ENCODE measurements at regions not wholly inside any gene's neighbourhood (a gene's known extent, or its start where the extent isn't known, plus 50 kb on each side); places are given as distances from the start of the nearest gene placed in this dataset.
A peak's percentile ranks its signal among the peaks of the same experiment; 100 is the strongest.
"Not testable (repeated sequence)": the region's sequence is repeated elsewhere in the genome, so short reads cannot be mapped to it uniquely, and the experiment has no call there.

DNA sequence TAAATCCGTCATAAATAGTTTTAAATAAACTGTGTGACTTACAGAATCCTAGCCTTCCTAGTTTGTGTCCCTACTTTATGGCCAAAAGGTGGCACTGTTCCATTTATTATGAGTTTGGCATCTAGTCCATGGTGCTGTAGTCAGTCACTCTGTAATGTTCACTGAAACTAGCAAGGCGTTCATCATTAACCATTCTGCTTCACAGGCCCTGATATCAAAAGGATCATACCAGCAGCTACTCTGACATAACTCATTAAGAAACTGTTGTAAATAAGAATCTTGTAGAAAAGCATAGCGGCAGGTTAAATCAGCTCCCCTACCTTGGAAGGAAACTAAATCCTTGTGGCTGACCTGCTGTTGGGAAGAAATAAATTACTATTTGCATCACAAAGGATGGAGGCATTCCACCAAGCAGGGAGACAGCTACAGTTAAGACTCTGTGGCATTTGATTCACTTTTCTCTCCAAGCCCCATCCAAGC, 919.6 kb upstream of the DIAPH2 start:
- DNase-seq (ENCODE audit: insufficient read length, low spot score) (peak; percentile 1), FAIRE-seq (peak; percentile 75)

DNA sequence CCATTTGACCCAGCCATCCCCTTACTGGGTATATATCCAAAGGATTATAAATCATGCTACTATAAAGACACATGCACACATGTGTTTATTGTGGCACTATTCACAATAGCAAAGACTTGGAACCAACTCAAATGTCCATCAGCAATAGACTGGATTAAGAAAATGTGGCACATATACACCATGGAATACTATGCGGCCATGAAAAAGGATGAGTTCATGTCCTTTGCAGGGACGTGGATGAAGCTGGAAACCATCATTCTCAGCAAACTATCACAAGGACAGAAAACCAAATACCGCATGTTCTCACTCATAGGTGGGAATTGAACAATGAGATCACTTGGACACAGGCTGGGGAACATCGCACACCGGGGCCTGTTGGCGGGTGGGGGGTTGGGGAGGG, 913.4 kb upstream of the DIAPH2 start:
- DNase-seq (ENCODE audit: insufficient read length, low spot score); FAIRE-seq: not testable (repeated sequence)

More for the DNA sequence above, 919.6 kb upstream of the DIAPH2 start:
- no peak for TF ChIP-seq POLR2A (IDR thresholded peaks at IDR 0.05; ENCODE audit: low read depth, low read length)

DNA sequence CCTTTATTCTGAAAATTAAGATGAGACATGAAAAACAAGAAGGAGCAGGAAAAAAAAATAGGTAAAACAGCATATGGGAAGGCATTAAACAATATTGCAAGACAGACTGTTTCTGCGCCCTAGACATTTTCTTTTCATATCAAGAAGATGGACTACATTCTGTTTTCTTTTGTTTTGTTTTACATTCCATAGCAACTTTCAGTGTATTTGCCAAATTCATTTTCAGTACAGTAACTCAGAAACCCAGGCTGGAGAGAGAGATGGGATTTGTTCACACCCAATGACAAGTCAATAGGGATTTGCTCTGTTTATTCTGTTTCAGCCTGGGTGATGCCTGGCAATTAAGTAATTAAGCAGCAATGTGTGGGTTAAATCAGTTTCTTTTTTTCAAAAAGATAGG, 892.8 kb upstream of the DIAPH2 start:
- no peak for TF ChIP-seq POLR2A (IDR thresholded peaks at IDR 0.05; ENCODE audit: low read depth, low read length)
- DNase-seq (ENCODE audit: insufficient read length, low spot score), result no peak
- no peak for FAIRE-seq

DNA sequence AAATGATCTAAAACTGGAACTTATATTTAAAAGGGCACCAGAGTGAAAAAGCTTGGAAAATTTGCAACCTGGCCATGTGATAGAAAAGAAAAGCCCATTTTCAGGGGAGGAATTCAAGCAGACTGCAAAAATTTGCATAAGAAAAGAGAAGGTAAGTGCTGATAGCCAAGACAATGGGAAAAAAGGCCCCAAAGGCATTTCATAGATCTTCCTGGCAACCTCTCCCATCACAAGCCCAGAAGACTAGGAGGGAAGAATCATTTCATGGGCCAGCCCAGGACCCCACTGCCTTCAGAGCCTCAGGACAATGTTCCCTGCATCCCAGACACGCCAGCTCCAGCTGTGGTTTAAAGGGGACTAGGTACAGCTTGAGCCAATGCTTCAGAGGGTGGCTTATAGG, 887.3 kb upstream of the DIAPH2 start:
- FAIRE-seq, result no peak
- TF ChIP-seq POLR2A (IDR thresholded peaks at IDR 0.05; ENCODE audit: low read depth, low read length), result no peak

DNA sequence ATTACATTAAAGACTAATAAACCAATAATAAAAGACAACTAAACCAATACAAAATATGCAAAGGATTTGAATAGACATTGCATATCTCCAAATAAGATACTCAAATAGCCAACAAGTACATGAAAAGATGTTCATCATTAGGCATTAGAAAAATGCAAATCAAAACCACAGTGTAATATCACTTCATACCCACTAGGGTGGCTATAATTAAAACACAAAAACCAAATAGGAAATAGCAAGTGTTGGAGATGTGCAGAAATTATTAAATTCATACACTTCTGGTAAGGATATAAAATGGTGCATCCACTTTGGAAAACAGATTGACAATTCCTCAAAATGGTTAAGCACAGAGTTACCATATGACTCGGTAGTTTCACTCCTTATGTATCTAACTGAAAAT, 860.8 kb upstream of the DIAPH2 start:
- FAIRE-seq (no peak), DNase-seq (ENCODE audit: insufficient read length, low spot score) (no peak)
- no peak for TF ChIP-seq POLR2A (IDR thresholded peaks at IDR 0.05; ENCODE audit: low read depth, low read length)

More for the DNA sequence above, 887.3 kb upstream of the DIAPH2 start:
- DNase-seq (ENCODE audit: insufficient read length, low spot score), result no peak

DNA sequence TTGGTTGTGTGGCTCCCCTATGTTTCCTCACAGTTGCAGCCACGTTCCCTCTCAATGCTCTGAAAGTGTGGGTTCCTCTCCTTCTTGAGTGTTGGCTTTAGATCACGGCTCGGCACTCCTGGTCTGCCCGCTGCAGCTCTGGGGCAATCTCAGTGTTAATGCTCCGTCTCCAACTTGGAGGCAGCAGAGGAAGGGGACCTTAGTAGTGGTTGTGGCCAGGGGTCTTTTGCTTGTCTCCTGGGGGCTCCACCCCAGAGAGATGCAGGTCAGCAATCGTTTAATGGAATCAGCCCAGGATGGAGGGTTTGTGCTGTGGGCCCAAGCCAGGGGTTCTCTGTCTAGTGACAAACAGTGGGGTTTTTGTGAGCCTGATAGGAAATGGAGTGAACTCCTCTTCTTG, 849.4 kb upstream of the DIAPH2 start:
- FAIRE-seq (no peak), DNase-seq (ENCODE audit: insufficient read length, low spot score) (no peak)
- no peak for TF ChIP-seq POLR2A (IDR thresholded peaks at IDR 0.05; ENCODE audit: low read depth, low read length)

DNA sequence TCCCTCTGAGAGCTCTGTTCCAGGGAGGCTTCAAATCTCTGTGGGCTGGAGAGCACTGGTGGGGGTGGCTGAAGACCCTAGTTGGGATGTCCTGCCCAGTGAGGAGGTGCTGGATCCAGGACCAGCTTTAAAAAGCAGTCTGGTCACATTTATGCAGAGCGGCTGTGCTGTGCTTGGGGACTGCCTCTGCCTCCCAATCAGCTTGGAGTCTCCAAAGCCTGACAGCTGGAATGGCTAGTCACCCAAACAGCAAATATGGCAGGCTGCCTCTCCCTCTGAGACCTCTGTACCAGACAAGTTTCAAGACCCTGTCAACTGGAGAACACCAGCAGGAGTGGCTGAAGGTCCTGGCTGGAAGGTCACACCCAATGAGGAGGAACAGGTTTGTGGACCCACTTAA, 848.1 kb upstream of the DIAPH2 start:
- FAIRE-seq (no peak), DNase-seq (ENCODE audit: insufficient read length, low spot score) (no peak)
- no peak for TF ChIP-seq POLR2A (IDR thresholded peaks at IDR 0.05; ENCODE audit: low read depth, low read length)

DNA sequence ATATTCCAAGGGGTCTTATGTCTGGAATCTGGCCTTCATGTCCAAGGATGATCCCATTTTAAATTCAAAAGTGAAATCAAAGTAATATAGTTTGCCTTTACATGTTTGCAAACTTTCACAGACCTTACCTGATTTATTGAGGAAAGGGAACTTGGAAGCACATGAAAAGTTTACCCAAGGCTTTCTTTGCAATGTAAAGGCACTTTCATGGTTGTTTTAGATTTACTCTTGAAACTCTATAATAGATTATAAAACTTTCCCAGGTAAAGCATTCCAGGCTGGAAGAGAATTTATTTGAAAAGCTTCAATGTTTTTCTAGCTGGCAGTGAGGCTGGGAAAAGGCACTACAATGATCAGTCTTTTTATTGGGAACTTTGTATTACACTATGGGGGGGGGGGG, 842.8 kb upstream of the DIAPH2 start:
- FAIRE-seq (no peak), DNase-seq (ENCODE audit: insufficient read length, low spot score) (no peak)
- TF ChIP-seq POLR2A (IDR thresholded peaks at IDR 0.05; ENCODE audit: low read depth, low read length), result no peak

DNA sequence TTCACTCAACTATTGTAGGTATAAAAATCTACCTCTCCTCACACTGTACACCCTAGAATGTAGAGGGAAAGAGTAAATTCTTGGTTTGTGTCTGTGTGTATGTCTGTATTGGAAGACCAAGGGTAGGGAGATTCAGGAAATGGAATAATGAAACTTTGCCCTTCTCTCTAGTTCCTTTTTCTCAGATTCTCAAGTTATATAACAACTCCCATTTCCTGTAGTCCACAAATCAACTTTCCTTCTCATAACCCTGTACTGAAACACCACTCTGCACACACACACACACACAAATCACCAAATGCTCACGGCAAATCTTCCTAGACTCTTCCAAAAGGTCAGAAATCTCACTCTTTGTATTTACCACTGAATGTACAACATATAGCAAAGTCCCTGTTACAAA, 824.5 kb upstream of the DIAPH2 start:
- DNase-seq (ENCODE audit: insufficient read length, low spot score) (no peak), FAIRE-seq (no peak)
- TF ChIP-seq POLR2A (IDR thresholded peaks at IDR 0.05; ENCODE audit: low read depth, low read length), result no peak

DNA sequence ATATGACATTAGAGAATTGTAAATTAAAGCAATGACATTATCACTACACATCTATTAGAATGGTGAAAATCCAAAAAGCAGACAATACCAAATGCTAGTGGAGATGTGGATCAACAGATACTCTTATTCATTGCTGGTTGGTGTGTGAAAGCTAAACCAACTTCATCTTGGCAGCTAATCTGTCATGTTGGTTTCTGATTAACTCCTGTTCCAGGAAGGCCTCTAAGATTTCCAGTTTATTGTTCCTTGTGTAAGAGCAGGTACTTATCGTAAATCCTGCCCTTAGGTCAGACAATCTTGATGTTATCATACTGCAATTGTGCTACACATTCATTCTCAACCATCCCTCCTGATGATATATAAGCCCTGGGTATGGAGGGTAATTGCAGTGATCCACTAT, 809.0 kb upstream of the DIAPH2 start:
- DNase-seq (ENCODE audit: insufficient read length, low spot score) (no peak), FAIRE-seq (no peak)
- TF ChIP-seq POLR2A (IDR thresholded peaks at IDR 0.05; ENCODE audit: low read depth, low read length), result no peak

DNA sequence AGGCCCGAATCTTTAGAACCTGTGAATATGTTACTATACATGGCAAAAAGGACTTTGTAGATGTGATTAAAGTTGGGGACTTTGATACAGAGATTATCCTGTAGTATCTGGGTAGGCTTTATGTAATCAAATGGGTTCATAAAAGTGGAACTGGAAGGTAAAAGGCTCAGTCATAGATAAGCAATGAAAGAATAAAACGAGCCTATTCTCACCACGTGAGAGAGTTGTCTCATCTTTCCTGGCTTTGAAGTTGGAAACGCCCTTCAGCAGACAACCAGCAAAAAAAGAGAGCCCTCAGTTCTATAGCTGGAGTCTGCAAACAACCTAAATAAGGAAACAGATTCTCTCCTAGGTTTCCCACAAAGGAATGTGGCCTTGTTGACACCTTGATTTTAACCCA, 805.8 kb upstream of the DIAPH2 start:
- no peak for TF ChIP-seq POLR2A (IDR thresholded peaks at IDR 0.05; ENCODE audit: low read depth, low read length)
- DNase-seq (ENCODE audit: insufficient read length, low spot score), result no peak
- FAIRE-seq, result no peak

DNA sequence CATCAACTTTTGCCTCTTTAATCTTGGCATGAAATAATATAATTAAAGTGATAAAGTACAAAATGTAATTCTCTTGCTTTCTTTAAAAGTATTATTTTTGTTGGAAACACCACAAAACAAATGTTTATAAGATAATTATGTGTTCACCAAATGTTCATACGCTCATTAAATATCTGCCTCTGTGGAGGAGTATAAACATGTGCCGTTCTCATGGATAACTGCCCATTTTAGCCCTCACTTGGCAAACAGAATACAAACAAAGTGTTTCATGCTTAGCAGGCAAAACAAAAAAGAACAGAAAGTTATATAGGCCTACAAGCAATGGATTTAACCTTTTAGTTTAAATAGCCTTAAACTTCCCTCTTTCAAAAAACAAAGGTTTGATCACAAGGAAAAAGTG, 800.5 kb upstream of the DIAPH2 start:
- FAIRE-seq (no peak), DNase-seq (ENCODE audit: insufficient read length, low spot score) (no peak)
- no peak for TF ChIP-seq POLR2A (IDR thresholded peaks at IDR 0.05; ENCODE audit: low read depth, low read length)

DNA sequence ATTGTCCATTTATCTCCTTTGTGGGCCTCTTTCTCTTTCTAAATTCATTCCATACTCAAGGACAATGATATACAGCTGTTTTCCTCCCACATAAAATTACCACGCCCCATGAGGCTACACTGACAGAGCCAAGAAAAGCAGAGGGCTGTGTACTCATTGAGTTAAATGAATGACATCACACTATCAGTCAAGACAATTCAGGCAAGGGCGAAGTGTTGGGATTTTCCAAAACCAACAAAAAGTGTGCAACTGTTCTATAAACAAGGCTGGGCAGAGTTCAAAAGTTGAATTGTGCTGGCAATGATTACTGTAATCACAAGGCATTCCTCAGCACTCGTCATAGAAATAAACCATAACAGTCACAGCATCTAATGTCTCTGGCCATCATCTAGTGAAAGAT, 799.6 kb upstream of the DIAPH2 start:
- DNase-seq (ENCODE audit: insufficient read length, low spot score) (no peak), FAIRE-seq (no peak)
- TF ChIP-seq POLR2A (IDR thresholded peaks at IDR 0.05; ENCODE audit: low read depth, low read length), result no peak

DNA sequence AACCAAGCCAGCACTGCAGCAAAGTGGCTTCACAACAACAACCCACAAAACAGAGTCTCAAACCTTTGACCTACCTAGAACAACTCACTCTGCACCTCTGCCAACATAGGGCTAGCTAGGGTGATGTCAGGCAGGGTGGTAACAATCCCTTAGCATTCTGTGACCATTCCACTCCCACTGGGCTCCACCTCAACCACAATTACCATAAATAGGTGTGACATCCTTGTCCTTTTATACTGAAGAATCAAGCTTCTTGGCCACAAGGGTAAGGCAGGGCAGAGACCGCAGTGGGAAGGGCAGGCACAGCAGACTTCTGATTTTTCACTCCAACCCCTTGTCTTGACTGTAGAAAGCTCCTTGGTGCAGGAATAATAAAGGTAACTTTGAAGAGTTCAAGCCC, 795.4 kb upstream of the DIAPH2 start:
- DNase-seq (ENCODE audit: insufficient read length, low spot score) (no peak), FAIRE-seq (no peak)
- TF ChIP-seq POLR2A (IDR thresholded peaks at IDR 0.05; ENCODE audit: low read depth, low read length), result no peak

DNA sequence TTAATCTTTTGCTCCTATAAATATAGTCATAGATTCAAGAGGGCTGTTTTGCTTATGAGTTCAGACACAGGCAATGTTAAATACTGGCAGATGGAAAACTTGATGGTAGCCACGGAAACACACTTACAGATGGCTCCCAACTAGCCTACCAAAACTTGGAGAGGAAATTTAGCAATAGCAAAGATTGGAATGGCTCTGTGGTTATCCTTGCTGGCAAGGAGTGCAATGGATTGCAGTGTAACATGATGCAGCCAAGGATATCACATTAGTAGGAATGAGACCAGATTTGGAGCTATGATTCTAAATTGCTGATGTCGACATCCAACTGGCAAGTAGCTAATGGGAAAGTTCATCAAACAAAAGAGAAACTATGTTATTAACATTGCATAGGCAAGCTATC, 791.0 kb upstream of the DIAPH2 start:
- FAIRE-seq, result no peak

DNA sequence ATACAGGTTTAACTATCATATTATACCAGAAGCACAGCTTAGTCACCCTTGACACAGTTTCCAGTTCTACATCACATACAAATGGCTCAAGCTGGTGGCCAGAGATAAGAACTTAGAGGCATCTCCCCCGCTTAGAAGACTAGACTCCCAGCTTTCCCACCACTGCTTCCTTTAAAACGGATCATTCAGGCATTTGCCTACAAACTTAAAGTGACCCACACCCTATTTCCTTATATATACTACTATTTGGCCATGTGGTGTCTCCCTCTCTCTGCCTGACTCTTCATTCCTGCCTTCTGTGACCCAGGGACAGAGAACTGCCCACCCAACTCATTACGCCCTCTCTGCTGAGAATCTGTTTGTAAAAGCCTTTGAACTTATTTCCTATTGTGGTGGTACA, 781.2 kb upstream of the DIAPH2 start:
- no peak for DNase-seq (ENCODE audit: insufficient read length, low spot score)
- no peak for FAIRE-seq
- TF ChIP-seq POLR2A (IDR thresholded peaks at IDR 0.05; ENCODE audit: low read depth, low read length), result no peak

More for the DNA sequence above, 791.0 kb upstream of the DIAPH2 start:
- DNase-seq (ENCODE audit: insufficient read length, low spot score), result no peak
- TF ChIP-seq POLR2A (IDR thresholded peaks at IDR 0.05; ENCODE audit: low read depth, low read length), result no peak

All from H54 (cell line).